H1 (cell line): ENCODE measurements at regions not wholly inside any gene's neighbourhood (a gene's known extent, or its start where the extent isn't known, plus 50 kb on each side); places are given as distances from the start of the nearest gene placed in this dataset.

Source experiments
- MAFK ChIP-seq: IDR thresholded peaks from 2 replicates; pipeline ENCODE4 v1.6.1; 2012; ENCODE audit warnings: low read depth, mild to moderate bottlenecking, improper control_type of control experiment, low read length
- RNF2 ChIP-seq: fragments of 200-900, 300-1000 bp; sonication (generic); IDR thresholded peaks from 2 replicates; pipeline ENCODE4 v1.7.1; 2016; ENCODE audit warnings: borderline replicate concordance, low read depth, mild to moderate bottlenecking, antibody characterized with exemption, low read length; ENCODE audit not compliant: poor library complexity, severe bottlenecking; ENCODE audit errors: missing control alignments
- SIRT6 ChIP-seq: IDR thresholded peaks from one replicate; pipeline ENCODE4 v1.7.1; 2012; ENCODE audit warnings: low read length, inconsistent platforms
- SRF ChIP-seq: IDR thresholded peaks from 2 replicates; pipeline ENCODE4 v1.6.1; 2011; ENCODE audit warnings: mild to moderate bottlenecking, low read depth, low read length, moderate library complexity
- SUZ12 ChIP-seq: fragments of 200-600 bp; sonication (generic); IDR thresholded peaks from 2 replicates; pipeline ENCODE4 v1.6.1; 2012; ENCODE audit warnings: mild to moderate bottlenecking, inconsistent platforms, low read length, moderate library complexity, mixed read lengths
- TAF7 ChIP-seq: optimal IDR thresholded peaks from 2 replicates; pipeline ENCODE3; 2011; ENCODE audit warnings: low read depth, mild to moderate bottlenecking, inconsistent platforms, low read length, moderate library complexity, borderline replicate concordance

DNA sequence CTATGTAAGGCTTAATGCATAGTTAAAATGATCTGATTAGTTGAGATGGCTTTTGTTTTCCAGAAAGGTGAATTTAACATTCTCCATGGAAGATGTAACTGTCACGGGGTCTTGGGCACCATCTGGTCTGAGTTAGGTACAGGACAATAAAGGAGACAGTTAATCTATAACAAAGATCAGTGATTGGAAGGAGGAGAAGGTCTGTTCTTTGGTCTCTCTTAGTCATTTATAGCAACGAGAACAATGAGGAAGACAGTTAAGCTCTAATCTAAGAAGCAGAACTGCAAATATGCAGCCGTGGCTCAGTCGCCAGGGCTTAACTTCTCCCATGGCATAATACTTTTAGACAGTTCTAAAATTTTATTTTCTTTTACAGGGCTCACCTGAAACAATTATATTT is 405.5 kb upstream of the SULF2 start (continued):
- no peak for TF ChIP-seq SIRT6
- no peak for TF ChIP-seq MAFK
- no peak for TF ChIP-seq SUZ12
- no peak for TF ChIP-seq RNF2
- TF ChIP-seq SRF = no peak
- no peak for TF ChIP-seq TAF7
